Tongue (tissue), 1 donor: ENCODE measurements at regions not wholly inside any gene's neighbourhood (a gene's known extent, or its start where the extent isn't known, plus 50 kb on each side); places are given as distances from the start of the nearest gene placed in this dataset.

Experiments used
- DNase-seq: peaks from one replicate; pipeline ENCODE4 v3.0.0-alpha.2; 2015

DNA sequence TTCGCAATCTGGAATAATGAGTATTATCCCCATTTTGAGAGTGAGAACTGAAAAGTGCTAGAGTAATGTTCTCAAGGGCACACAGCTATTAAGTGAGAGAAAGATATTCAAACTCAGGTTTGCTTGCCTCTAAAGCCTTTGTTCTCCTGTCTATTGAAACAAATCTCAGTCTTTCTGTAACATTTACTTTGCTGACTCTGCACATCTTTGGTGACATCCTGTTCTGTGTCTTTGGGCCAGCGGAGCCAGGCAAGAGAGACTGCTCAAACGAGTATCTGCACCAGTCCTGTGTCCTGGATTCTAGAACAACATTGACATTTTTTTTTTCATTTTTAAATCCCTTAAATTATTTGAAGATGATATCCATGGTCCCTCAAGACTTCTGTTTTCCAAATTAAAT, 1539.2 kb upstream of the PIK3C3 start:
- DNase-seq, result no peak

DNA sequence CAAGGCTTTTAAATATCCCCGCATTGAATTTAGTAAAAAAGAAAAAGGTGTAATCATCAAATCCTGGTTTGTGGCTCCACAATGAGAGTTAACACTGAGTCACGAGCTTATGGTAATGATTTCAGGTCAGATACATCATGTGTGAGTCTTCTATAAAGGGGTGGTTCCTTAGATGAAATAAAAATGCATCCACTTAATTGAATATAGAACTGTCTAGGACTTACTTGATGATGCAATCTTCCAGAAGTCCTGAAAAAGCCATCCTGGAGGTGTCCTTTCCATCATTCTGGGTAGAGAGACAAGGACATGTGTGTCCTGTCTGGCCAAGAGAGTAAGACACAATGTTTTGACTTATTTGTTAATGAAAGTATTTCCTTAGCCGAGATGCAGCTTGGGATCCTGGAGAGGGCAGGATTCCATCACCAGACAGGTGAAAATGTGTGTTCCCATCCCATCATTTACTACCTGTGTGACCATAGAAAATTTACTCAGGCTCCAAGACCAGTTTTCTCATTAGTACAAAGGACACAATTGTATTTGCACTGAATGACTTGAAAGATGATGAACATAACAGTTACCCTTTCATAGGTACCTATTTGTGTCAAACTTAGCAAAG, 1539.8 kb upstream of the PIK3C3 start:
- DNase-seq, result no peak

DNA sequence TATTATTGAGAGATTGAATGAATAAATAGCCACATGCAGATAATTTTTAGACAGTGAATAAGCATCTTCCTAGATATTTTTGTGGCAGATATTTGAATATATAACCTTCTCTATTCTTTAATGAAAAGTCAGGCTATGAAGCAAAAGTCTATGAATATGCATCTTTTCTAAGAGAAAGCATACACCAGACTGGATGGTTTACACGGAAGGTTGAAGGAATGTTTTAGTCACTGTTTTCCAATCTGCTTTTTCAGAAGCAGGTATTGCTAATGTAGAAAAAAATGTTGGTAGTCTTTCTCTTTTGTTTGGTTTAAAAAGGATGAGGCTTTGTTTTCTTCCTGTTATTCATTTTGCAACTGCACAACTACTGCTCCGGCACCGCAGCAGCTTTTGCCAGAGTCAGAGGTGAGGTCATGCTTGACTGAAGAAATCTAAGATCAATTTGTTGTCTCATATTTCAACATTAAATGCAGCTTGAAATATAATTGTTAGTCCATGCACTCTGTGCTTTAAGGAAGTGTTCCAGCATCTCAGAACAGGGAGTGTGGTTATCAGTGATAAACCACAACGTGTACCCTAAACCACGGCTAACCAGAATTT, 1540.8 kb upstream of the PIK3C3 start:
- no peak for DNase-seq

DNA sequence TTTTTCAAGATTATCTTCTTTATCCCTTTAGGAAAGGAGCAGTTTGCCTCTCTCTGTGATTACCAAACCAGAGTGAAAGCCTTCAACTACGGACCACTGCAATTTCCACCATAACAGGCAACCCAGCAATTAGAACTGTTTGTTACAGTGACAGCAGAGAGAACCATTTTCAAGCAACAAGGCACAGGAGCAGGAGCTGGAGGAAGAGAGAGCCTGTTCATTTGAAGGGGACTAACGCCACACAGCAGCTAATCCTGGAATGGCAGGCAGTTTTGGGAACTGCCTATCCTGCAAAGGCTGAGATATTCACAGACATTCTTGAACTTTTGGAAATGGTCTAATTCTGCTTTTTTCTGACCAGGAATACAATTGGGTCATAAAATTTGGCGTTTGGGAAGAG, 1541.9 kb upstream of the PIK3C3 start:
- peak; percentile 49 for DNase-seq

DNA sequence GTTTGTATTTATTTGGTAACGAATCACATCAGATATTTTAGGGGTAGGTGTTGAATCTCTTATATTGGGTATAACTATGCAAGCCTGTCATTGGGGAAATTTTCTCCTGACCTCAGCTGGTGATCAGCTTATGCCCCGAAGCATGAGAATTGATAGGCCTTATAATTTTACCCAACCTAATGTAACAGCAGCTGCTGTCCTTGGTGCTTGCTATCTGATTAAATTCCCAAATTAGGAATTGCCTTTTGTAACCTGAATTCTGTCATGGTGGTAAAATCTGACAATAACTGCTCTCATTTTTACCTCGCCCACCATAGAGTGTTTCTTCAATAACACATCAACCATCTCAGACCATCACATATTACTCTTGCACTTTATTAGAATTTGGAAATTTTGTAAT, 1542.6 kb upstream of the PIK3C3 start:
- DNase-seq, result no peak

DNA sequence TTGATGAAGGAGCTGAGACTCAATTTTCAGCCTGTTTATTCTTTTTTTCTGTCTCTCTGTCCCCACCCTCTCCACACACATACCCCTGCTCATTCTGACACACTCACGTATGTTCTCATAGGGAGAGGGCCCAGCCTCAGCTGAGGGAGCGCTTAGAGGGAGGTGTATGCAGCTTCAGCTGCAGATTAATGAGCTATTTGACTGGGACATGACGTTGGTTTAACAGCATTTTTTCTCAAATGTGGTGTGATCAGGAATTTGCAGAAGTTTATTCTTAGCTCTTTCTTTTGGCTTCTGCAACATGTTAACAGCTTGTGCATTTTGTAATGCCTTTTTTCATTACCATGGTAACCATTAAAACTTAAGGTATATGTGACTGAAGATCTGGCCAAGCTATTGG, 1547.1 kb upstream of the PIK3C3 start:
- DNase-seq, result peak; percentile 6

DNA sequence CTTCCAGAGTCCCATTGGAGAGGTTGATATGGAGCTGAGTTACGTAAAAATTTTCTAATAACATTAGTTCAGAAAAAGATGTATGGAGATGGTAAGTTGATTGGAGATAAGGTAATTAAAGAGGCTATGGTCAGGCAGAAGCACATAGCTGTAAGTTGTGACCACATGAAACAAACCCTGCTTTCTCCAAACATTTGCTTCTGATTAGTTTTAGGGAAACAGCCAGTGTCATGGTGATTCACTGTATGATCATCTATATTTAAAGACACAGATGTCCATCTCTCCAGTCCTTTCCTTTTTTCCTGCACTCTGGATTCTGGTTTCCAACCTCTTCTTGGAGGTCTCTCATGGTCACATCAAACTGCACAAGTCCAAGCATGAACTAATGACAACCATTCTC, 1550.8 kb upstream of the PIK3C3 start:
- no peak for DNase-seq

DNA sequence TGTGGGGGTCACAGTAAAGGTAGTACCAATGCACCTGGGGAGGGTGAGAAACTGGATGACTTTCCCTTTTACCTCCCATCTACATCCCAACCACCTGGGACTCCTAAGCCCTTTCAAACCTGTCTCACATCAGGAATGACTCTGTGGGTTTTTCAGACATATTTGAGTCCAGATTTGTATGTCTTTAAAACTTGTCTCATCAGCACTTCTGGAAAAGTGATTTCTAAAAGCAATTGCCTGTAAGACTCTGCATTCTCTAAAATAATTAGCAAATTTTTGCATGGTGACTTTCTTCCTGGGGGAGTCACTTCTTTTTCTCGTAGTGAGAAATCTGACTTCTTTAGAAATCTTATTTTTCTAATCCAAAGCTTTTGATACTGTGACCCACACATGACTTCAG, 1553.0 kb upstream of the PIK3C3 start:
- DNase-seq, result no peak

DNA sequence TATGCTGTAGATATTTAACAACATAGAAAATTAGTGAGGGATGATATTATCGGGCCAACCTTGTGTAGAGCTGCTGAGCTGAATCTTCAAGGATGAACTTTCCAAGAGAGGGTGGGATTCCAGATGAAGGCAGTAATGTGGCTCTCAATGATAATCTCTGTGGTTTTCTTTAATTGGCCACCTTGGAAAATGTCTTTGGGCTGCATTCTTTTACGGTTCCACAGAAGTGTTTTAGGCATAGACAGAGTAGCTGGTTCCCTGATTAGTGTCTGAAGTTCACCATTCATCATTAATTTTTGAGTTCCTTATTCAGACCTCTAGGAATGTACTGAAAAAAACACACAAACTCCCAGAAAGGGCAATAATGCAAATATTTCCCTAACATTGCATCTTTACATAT, 1566.9 kb upstream of the PIK3C3 start:
- no peak for DNase-seq

DNA sequence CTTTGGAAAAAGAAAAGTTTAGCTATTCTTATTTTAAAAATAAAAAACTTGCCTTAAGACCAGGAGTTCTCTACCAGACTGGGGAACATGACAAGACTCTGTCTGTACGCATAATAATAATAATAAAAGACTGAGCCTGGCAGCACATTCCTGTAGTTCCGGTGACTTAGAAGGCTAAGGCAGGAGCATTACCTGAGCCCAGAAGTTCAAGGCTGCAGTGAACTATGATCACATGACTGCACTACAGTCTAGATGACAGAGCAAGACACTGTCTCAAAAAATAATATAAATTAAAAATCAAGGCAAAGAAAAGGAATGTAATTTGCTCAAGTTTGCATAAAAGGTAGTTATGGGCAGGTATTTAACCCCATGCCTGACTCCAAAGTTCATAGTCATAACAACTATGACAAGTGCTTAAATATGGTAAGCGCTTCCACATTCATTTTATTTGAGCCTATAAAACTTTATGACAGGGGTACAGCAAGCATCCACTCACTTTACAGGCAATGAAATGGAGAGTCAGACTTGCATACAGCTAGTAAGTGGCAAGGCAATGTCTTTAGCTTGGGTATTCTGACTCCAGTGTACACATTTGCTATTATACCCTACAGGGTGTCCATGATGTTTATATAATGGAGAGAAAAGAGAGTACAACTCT, 1567.8 kb upstream of the PIK3C3 start:
- no peak for DNase-seq

DNA sequence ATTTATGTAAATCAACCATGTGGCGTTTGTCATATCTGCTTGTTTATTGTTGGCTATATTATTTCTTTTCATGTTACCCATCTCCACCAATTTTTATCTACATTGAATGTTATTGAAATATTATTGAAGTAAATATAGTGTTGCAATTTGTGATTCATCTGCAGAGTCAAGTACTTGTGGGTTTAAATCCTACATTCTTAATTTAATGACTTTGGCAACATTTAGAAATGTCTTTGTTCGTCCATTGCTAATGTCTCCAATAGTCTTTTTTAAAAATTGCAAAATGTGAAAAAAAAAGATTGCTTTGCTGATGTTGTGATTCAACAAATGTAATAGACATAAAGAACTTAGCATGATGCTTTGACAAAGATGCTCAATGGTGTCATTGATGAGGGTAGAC, 1572.8 kb upstream of the PIK3C3 start:
- DNase-seq, result no peak

DNA sequence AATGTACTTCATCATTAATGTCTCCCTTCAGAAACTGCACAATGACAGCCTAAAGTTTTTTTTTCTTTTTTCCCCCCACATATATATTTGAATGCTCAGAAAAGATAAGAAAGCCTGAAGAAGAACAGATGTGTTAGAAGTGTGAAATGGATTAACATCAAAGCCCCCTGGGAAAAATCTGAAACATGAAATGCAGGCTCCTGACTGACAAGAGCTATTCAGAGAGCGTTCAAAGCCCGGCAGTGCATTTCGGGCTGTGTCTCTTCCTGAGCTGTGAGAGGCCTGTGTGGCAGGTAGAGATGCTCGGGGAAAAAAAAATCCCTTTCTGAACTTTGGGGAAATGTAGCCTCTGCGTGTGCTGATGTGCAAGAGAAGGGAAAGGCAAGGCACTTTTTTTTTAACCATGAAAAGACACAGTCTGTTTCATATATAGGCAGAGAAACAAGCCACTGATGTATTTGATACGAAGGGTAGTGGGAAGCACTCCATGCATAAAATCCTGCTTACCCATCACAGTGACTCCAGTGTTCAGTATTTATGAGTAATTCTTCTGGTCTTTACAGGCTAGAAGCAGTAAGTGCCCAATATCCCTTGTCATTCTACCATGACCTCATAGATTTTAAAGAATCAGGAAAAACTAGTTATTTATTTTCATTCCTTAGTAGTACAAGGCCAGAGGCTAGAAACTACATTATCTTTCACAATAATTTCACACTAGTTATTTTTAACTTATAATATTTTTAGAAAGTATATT, 1574.2 kb upstream of the PIK3C3 start:
- DNase-seq, result no peak

DNA sequence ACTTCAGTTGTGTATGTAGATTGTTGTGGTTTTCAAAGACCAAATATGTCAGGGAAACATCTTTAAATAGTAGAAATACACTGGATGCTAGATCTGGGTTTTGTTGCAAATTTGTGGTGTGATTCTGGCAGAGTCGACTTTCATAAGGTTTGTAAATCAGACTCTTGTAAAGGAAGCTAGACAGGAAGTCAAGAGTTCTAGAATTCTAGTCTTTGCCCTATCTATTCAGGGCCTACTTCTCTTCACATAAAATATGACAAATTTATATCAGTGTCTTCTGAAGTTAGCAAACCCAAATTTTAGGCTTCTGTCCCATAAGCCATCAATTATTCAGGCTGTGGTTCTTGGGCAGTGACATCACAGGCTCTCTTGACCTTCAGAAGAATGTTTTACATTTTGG, 1579.2 kb upstream of the PIK3C3 start:
- no peak for DNase-seq

DNA sequence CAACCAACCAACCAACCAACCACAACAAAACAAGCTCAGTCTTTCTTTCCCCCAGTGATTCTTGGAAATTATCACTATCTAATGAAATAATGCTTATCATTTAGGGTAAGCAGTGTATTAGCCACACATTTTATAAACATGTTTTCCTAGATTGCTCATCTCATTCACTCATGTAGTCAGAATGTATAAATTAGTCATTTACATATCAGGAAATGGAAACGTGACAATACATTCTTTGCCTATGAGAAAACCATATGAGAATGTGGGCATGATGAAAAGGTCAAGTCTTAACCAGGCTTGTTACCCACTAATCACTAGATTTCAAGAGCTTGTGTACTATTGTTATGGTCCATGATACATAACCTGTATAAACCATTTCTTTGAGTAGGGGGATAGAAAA, 1583.4 kb upstream of the PIK3C3 start:
- DNase-seq, result no peak

DNA sequence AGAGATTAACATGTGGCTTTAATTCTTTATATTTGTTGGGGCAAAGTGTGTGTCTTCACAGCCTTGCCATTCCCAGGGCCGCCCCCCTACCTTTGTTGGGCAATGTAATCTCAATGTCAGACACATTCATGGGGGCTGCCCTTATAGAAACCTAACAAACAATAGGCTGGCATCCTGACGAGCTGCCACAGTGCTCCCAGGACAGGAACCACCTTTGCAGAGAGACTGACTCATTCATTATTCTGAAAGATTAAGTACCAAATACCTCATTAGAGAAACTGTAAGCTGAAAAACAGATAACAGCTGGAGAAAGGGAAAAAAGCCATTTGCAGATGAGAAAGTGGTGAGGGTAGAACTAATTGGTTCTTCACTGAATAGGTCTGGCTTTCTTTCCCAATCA, 1587.5 kb upstream of the PIK3C3 start:
- no peak for DNase-seq

DNA sequence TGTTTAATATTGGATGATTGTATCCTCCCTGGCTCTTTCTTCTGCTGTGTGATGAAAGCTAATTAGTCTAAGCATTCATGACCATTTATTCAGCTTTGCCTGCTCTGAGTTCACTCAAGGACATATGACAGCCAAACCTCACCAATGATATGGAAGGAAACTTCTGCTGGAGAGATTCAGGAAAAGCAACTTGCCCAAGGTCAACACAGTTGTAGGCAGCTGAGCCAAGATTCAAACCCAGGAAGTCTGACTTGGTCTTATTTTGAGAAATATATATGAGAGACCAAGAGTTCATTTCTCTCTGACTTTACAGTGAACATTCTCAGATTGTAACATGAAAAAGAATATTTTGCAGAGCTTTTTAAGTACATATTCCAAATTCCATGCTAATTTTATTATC, 1588.5 kb upstream of the PIK3C3 start:
- no peak for DNase-seq

DNA sequence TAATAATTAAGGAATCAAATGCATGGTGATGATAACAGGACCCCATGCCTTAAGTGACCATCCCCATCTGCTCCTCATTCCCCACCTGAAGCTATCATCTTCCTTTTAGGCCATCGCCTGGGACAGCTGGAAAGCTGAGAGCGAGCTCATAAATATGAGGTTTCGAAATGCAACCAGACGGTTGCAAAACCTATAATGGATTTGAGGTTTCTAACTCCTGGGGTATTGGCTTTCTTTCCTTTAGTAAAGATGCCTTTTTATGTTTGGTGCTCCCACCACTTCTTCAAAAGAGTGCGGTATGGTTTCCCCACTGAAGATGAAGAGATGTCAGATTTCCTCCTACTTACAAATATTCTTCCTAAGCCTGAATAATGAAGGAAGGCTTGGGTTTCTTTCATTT, 1589.5 kb upstream of the PIK3C3 start:
- no peak for DNase-seq

DNA sequence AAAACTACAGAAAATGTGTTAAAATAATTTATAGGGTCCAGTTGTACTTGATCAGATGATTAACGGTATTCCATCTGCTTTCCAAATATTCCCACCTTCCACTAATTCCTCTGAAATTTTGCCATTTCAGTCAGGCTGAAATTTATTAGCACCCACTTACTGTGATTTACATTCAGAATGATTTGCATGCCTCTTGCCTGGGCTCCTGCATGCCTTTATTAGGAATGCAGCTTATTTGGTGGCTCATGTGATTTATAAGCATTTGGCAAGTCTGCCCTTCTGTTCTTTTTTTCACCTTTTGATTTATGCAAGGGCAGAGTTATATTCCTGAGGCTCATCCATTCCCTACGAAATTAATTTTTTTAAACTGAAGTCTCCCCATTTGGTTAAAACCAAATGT, 1594.5 kb upstream of the PIK3C3 start:
- no peak for DNase-seq

DNA sequence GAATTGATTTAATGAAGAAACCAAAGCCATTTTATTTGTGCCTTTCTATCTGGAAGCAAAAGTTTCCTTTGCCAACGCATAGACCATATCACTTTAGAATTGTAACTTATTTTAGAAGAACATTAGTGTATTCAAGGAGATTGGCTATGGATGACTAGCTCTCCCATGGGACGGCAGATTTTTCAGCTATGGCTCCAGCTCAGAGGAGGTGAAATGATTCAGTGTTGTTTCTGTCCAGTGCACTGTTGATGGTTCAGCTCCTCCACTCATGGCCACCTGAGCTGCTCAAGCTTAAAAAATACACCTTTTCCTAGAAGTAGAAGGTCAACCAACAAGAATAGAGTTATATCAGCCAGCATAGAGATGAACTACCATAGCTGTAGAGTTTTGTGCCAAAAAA, 1597.5 kb upstream of the PIK3C3 start:
- DNase-seq, result no peak

DNA sequence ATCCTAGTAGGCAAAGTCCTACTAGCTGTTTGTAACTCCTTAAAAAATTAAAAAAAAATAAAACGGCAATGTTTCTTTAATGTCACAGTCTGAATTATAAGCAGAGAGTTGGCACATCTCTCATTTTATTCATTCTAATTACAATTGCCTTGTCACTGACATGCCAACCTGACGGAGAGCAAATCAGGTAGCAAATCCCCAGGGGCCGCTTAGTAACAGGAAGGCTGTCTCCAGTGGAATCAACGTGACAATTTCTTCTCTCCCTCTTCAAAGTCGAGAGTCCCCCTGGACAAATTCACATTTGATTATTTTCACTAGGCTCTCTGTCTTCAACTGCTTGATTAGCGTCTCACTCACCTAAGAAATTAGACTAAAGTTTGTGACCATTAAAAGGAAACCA, 1598.9 kb upstream of the PIK3C3 start:
- no peak for DNase-seq

DNA sequence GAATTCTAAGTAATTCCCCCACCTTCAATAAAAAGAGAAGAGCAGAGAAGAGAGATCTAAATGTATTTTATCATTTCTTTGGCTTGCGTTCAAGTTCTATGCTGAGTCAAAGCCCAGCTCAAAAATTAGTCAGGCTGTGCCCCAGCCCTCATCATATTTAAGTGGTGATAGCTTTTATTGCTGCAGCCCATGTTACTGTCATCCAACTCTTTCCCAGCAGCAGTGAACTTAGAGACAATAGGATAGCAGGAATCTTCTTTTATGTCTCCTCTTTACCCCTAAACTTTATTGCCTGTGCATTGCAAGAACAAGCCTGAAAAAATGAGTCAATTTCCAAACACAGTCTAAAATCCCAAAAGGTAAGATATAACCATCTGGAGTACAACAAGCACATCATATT, 1599.3 kb upstream of the PIK3C3 start:
- peak; percentile 2 for DNase-seq

DNA sequence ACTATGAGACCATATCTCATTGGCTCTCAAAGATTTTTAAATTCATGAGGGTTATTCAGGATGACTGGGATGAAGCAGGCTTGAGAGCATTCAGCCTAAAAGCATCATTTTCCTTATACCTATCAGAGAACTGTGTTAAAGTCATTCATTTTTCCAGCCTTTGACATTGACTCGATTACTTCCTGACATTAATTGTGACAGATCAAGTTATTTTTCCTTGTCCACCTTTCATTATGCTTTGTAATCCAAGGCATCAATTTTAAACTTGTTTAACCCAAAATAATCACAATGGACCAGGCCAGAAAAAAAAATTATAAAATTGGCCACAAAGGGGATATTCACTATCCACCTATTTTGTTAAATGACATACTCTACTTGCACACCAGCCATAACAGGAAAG, 1606.8 kb upstream of the PIK3C3 start:
- DNase-seq, result no peak

DNA sequence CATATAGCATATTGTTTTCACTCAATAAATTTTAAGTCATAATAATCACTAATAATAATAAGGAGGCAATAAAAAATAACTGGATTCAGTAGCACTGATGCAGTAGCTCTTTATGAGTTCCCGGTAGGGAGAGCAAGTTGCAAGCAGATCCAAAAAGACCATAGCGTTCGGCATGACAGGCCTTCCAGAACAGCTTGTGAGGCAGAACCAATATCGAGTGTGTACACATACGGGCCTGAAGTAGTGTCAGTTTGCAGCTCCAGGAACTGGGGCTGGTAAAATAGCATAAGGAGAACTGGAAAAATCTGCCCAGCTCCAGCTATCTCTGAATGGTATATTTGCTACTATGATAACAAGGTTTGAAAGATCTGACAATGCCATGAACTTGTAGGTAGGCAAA, 1607.8 kb upstream of the PIK3C3 start:
- no peak for DNase-seq

DNA sequence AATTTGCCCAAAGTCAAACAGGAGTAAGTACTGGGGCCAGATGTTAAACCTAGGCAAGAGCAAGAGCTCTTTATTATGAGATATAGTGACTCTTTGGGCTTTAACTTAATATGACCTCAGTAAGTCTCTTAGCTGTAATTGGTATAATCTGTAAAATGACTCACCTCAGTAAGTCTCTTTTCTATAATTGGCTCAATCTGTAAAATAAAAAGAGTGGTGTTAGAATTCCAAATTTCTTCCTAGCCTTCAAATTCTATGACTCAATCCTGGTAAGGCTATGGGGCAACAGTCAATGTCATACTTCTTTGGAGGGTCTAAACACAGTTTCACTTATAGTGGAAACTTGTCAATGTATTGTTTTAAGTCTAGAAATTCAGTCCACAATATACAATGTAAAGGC, 1608.9 kb upstream of the PIK3C3 start:
- DNase-seq, result no peak
